ENCODE measurements at regions not wholly inside any gene's neighbourhood (a gene's known extent, or its start where the extent isn't known, plus 50 kb on each side); places are given as distances from the start of the nearest gene placed in this dataset.
A peak's percentile ranks its signal among the peaks of the same experiment; 100 is the strongest.

DNA sequence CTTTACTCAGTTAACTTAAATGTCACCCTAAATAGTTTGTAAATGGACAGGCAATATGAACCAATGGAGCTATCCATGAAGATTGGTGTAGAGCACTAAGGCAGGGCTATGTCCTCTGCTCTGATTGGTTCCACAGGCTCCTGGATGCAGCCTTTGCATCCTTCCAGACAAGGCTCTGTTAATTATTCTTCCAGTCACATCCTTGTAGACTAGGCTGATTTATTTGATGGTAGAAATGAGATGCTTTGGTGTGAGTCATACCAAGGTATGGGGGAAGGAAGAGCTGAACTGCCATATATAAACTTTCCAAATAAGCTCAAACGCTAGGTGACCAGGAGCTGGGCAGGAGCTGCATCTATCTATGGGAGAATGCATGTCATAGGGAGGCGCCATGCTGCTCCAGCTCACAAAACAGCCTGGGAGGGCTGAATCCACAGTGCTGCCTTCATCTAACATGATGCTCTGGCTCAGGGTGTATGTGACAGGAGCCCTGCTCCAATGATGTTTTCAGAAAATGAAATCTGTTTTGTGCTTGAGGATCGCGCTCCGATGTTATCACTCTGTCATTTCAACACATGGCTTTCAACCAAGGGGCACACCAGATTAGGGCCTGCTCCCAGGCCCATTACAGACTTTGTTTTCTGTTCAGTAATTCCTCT lies 818.0 kb upstream of the ZNF608 start:
- DNase-seq, result peak; percentile 57
- Histone ChIP-seq H3K4me3 (ENCODE audit: low read depth, low read length) (no peak overlapping the region), H3K4me1 (peaks cover 24% of the 10 kb centered on the region), H3K9me3 (no peaks in the 10 kb centered on the region; the same call in 1 of the 2 replicates), H3K27me3 (no peaks in the 10 kb centered on the region), H3K36me3 (no peaks in the 10 kb centered on the region)
- TF ChIP-seq, protein P1, sequence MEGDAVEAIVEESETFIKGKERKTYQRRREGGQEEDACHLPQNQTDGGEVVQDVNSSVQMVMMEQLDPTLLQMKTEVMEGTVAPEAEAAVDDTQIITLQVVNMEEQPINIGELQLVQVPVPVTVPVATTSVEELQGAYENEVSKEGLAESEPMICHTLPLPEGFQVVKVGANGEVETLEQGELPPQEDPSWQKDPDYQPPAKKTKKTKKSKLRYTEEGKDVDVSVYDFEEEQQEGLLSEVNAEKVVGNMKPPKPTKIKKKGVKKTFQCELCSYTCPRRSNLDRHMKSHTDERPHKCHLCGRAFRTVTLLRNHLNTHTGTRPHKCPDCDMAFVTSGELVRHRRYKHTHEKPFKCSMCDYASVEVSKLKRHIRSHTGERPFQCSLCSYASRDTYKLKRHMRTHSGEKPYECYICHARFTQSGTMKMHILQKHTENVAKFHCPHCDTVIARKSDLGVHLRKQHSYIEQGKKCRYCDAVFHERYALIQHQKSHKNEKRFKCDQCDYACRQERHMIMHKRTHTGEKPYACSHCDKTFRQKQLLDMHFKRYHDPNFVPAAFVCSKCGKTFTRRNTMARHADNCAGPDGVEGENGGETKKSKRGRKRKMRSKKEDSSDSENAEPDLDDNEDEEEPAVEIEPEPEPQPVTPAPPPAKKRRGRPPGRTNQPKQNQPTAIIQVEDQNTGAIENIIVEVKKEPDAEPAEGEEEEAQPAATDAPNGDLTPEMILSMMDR (IDR thresholded peaks at IDR 0.05; ENCODE audit: low read depth, low read length), result no peak

DNA sequence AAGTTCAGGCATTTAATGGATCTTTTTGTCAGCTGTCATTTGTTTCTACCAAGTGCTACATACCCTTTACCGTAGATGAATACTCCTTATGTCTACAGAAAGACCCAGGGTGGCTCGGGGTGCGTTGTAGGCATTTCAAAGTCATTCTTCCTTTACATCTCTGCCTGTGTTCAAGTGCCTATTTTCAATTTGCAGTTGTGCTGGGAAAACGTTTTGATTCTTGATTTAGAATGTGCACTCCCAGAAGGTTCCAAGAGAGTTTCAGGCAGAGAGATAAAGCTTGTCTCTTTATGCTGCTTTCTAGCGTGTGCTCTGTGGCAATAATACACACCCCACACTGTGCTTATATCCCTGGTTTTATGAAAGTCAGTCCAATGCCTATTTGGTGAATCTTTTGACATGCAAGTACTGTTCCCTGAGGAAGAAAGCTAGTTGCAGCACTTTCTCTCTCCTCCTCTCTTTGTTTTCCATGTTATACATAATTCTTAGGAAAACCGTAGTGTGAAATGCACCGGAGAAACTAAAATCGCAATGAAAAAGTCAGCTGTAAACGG lies 828.1 kb upstream of the ZNF608 start:
- no peaks in the 10 kb centered on the region for H3K9me3 ChIP-seq
- no peak overlapping the region for H3K4me3 ChIP-seq (ENCODE audit: low read depth, low read length)
- TF ChIP-seq, protein P1 (IDR thresholded peaks at IDR 0.05; ENCODE audit: low read depth, low read length), result no peak
- DNase-seq, result no peak
- H3K36me3 ChIP-seq, result no peaks in the 10 kb centered on the region
- no peaks in the 10 kb centered on the region for H3K27me3 ChIP-seq
- peaks cover 18% of the 10 kb centered on the region for H3K4me1 ChIP-seq

DNA sequence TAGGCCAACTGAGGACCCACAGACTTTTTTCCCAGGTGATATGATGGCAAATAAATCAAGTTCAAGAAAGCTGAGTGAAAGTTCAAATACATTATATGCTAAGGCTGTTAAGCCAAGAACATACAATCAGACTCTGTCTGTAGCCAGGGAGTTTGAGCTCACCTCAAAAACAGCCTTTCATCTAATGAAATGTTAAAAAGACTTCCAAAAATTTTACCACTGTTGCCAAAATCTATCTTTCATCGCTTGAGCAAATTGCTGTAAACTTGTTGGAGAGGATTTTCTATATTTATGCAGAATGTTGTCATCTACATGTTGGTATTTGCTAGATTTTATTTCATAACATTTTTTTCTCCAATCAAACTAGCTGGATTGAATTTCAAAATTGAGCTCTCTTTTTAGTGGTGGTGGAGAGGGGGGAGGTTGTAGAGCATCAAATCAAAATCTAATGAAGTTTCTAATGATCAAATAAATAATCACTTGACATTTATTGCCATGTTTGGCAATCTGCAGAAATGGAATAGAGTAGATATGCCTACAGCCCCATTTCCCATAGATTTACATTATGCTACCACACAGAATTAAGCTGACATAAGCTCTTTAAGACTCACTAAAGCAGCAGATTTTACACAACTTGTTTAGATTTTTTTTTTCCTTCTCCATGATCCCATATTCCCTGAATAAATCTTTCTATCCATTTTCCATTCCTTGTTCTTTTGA lies 828.9 kb upstream of the ZNF608 start:
- Histone ChIP-seq H3K4me1 (peaks cover 18% of the 10 kb centered on the region), H3K4me3 (ENCODE audit: low read depth, low read length) (peak overlapping the region; percentile 1; the same call in 1 of the 2 replicates)
- TF ChIP-seq, protein P1 (IDR thresholded peaks at IDR 0.05; ENCODE audit: low read depth, low read length), result no peak

DNA sequence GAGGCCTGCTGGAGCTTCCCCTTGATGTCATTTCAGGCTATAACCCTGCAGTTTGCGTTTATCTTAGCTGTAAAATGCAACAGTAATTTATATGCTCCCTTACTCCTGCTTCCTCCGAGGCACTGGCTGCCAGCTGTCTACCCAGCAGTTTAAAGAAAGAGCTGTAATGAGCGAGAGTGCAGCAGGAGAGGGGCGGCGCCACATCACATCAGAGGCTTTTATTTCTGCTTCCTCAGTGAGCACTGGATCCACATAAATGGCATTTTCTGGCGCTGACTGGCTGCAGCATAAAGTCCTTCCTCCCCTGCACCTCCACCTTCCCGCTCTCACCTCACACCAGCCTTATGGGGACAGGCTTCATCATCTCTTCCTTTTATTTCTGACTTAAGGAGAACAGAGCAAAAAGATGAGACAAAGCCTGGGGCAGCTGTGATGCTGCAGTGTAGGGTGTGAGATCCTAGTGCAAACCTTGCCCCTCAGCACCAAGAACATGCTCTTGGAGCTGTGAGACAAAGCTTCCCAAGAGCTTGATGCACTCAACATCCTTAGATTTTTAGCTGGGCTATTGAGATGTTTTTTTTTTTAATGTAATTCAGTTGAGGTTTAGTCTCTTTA lies 829.6 kb upstream of the ZNF608 start:
- peaks cover 18% of the 10 kb centered on the region for H3K4me1 ChIP-seq
- DNase-seq, result peak; percentile 65

More for the DNA sequence above, 828.9 kb upstream of the ZNF608 start:
- no peaks in the 10 kb centered on the region for H3K9me3 ChIP-seq
- no peak for DNase-seq
- H3K27me3 ChIP-seq, result no peaks in the 10 kb centered on the region
- no peaks in the 10 kb centered on the region for H3K36me3 ChIP-seq

DNA sequence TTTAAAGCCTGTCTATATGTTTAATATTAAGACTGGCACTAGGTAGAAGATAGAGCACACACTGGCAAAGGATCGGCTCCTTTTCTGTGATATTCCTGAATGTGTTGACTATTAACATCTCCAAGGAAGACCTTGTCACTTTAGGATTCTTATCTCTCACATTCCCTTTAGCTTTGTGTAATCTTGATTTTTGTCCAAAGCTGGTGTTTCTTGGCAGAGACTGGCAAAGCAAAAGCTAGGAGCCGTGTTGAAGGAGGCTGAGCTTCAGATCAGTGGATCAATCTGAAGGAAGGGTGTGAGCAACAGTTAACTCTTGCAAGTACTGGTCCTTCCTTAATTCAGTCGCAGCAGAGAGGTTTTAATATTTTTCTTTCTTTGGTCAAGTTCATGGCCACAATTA lies 830.4 kb upstream of the ZNF608 start:
- DNase-seq, result no peak
- TF ChIP-seq, protein P1 (IDR thresholded peaks at IDR 0.05; ENCODE audit: low read depth, low read length), result no peak
- H3K4me3 ChIP-seq (ENCODE audit: low read depth, low read length), result no peak overlapping the region
- H3K27me3 ChIP-seq, result no peaks in the 10 kb centered on the region
- no peaks in the 10 kb centered on the region for H3K9me3 ChIP-seq
- H3K4me1 ChIP-seq, result peaks cover 18% of the 10 kb centered on the region
- no peaks in the 10 kb centered on the region for H3K36me3 ChIP-seq

More for the DNA sequence above, 829.6 kb upstream of the ZNF608 start:
- Histone ChIP-seq H3K4me3 (ENCODE audit: low read depth, low read length) (peak overlapping the region; percentile 1; the same call in 1 of the 2 replicates), H3K9me3 (no peaks in the 10 kb centered on the region), H3K36me3 (no peaks in the 10 kb centered on the region), H3K27me3 (no peaks in the 10 kb centered on the region)
- TF ChIP-seq, protein P1 (IDR thresholded peaks at IDR 0.05; ENCODE audit: low read depth, low read length), result peak; percentile 21; the same call in 1 of the 2 replicates
